Lung (tissue), 11 donors: ENCODE measurements at regions not wholly inside any gene's neighbourhood (a gene's known extent, or its start where the extent isn't known, plus 50 kb on each side); places are given as distances from the start of the nearest gene placed in this dataset.

Source experiments
- ATAC-seq: fragments of 200-7000 bp; cut with Tn5 transposase; one replicate; pipeline ENCODE4 v1.9.1; 2020; ENCODE audit warnings: moderate number of reproducible peaks; ENCODE audit not compliant: insufficient read depth, low FRiP score
- DNase-seq, 3 donors: peaks; one replicate each; pipeline ENCODE4 v3.0.0-alpha.2; 2013 to 2017
- H3K27ac ChIP-seq, 2 donors: one replicate each; pipeline ENCODE4 v1.5.1; 2013; ENCODE audit warnings: mild to moderate bottlenecking in 2 of 2, moderate library complexity in 2 of 2, control low read depth in 1 of 2, inconsistent platforms in 1 of 2, low read depth in 1 of 2, low read length in 1 of 2
- H3K27me3 ChIP-seq, 3 donors: one replicate each; pipeline ENCODE4 v1.5.1; 2013; ENCODE audit warnings: low read length in 2 of 3; ENCODE audit not compliant: control insufficient read depth in 3 of 3, insufficient read depth in 3 of 3
- H3K36me3 ChIP-seq, 4 donors: one replicate each; pipeline ENCODE4 v1.5.1; 2013; ENCODE audit warnings: low read length in 4 of 4, mild to moderate bottlenecking in 1 of 4, moderate library complexity in 1 of 4; ENCODE audit not compliant: control insufficient read depth in 4 of 4, insufficient read depth in 4 of 4
- H3K4me1 ChIP-seq, 5 donors: one replicate each; pipeline ENCODE4 v1.5.1; 2013; ENCODE audit warnings: low read length in 5 of 5, mild to moderate bottlenecking in 2 of 5, moderate library complexity in 1 of 5; ENCODE audit not compliant: control insufficient read depth in 5 of 5, insufficient read depth in 5 of 5
- H3K4me3 ChIP-seq: one replicate; pipeline ENCODE4 v1.5.1; 2013; ENCODE audit warnings: mild to moderate bottlenecking, control low read depth, moderate library complexity
- H3K9ac ChIP-seq, 2 donors: one replicate each; pipeline ENCODE4 v1.5.1; 2013; ENCODE audit warnings: low read length in 2 of 2, control low read depth in 1 of 2; ENCODE audit not compliant: insufficient read depth in 1 of 2
- H3K9me3 ChIP-seq, 4 donors: one replicate each; pipeline ENCODE4 v1.5.1; 2013; ENCODE audit warnings: low read length in 3 of 4, mild to moderate bottlenecking in 1 of 4, moderate library complexity in 1 of 4; ENCODE audit not compliant: control insufficient read depth in 4 of 4, insufficient read depth in 3 of 4
- WGBS, 2 donors: extraction: QIAGEN DNeasy Blood & Tissue Kit; methylation state at CpG; one replicate each; pipeline ENCODE4 v1.1.7; 2013; 5-methylcytosine and 5-hydroxymethylcytosine counted together
- TF ChIP-seq, protein P1 (sequence below): IDR thresholded peaks from 2 replicates; pipeline ENCODE4 v1.5.1; 2012; ENCODE audit warnings: mild to moderate bottlenecking; ENCODE audit errors: control extremely low read depth, extremely low read depth
- donor health status: control.
- donor health status: control.
- donor health status: Bipolar disorder and iron deficiency.
- donor health status: healthy.
- donor health status: DM: yes; HTN: yes; CAD: no.

- no peak for ATAC-seq
Observed at GRCh38 chr1:185566995-185567394, 167.2 kb upstream of the HMCN1 start.

DNA sequence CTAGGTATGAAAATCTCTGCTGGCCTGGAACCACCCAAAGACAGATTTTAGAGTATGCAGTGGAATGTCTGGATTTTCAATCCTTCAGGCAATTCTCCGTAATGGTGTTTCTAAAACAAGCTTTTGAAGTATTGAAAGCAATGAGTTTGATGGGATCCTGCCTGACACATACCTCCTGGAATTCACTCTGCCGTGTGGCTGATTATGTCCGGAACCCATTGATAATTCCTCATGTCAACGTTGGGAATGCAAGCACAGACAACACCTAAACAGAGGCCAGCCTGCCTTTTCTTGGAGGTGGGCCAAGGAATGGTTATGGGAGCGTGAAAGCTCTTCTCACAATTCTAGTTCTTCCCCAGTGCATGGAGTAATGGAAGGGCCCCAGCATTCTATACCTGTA, 168.9 kb upstream of the HMCN1 start:
- Histone ChIP-seq H3K4me1 (peaks cover 0 to 5% (median 0%) of the 10 kb centered on the region in 5 donors), H3K27ac (no peak overlapping the region), H3K4me3 (no peak overlapping the region), H3K36me3 (no peaks in the 10 kb centered on the region), H3K9me3 (peaks cover 0 to 2% (median 0%) of the 10 kb centered on the region in 4 donors), H3K9ac (no peak overlapping the region), H3K27me3 (no peaks in the 10 kb centered on the region)
- ATAC-seq (no peak), DNase-seq (peak in 1 of 3 donors; percentile 6)
- 76 to 82% methylated on average over 5 of the region's 5 CpGs for WGBS, 2 donors
- TF ChIP-seq, protein P1, sequence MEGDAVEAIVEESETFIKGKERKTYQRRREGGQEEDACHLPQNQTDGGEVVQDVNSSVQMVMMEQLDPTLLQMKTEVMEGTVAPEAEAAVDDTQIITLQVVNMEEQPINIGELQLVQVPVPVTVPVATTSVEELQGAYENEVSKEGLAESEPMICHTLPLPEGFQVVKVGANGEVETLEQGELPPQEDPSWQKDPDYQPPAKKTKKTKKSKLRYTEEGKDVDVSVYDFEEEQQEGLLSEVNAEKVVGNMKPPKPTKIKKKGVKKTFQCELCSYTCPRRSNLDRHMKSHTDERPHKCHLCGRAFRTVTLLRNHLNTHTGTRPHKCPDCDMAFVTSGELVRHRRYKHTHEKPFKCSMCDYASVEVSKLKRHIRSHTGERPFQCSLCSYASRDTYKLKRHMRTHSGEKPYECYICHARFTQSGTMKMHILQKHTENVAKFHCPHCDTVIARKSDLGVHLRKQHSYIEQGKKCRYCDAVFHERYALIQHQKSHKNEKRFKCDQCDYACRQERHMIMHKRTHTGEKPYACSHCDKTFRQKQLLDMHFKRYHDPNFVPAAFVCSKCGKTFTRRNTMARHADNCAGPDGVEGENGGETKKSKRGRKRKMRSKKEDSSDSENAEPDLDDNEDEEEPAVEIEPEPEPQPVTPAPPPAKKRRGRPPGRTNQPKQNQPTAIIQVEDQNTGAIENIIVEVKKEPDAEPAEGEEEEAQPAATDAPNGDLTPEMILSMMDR, result no peak

More at GRCh38 chr1:185566995-185567394, 167.2 kb upstream of the HMCN1 start:
- H3K36me3 ChIP-seq, result no peaks in the 10 kb centered on the region
- H3K27ac ChIP-seq, result no peak overlapping the region
- TF ChIP-seq, protein P1, result no peak
- no peak overlapping the region for H3K9ac ChIP-seq
- no peaks in the 10 kb centered on the region for H3K27me3 ChIP-seq
- WGBS, 2 donors, result 5 to 11% methylated on average over 4 of the region's 4 CpGs
- no peaks in the 10 kb centered on the region for H3K9me3 ChIP-seq
- no peak overlapping the region for H3K4me3 ChIP-seq
- H3K4me1 ChIP-seq, result peaks cover 0 to 5% (median 0%) of the 10 kb centered on the region in 5 donors
- DNase-seq, result peak in 2 of 3 donors; percentile 52 to 53

DNA sequence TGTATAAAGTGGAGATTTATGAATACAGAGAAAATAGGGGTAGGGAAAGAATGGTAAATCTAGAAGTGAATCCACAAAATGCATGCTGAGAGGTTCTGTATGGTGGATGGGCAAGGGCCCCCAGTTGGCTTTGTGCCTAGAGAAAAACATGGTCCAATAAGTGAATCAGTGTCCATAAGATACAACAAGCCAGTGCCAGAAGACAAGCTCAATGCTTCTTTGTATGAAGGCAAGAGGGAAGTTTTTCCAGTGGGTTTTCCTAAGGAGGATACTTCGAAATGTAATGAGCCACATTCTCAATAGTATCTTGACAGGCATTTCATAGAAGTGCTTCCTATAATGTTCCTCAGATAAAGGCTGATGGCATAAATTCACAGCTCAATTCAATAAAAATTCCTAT, 169.4 kb upstream of the HMCN1 start:
- Histone ChIP-seq H3K36me3 (no peaks in the 10 kb centered on the region), H3K4me1 (peaks cover 0 to 5% (median 0%) of the 10 kb centered on the region in 5 donors), H3K9ac (no peak overlapping the region), H3K4me3 (no peak overlapping the region), H3K27ac (no peak overlapping the region), H3K9me3 (peaks cover 0 to 2% (median 0%) of the 10 kb centered on the region in 4 donors), H3K27me3 (no peaks in the 10 kb centered on the region)
- no peak for DNase-seq
- WGBS, 2 donors, result 95 to 98% methylated on average over 1 of the region's 1 CpG
- no peak for ATAC-seq
- TF ChIP-seq, protein P1, result no peak
